K562 (cell line): ENCODE measurements at regions not wholly inside any gene's neighbourhood (a gene's known extent, or its start where the extent isn't known, plus 50 kb on each side); places are given as distances from the start of the nearest gene placed in this dataset.

Experiments used
- ATAC-seq: fragments of 200-7000 bp; cut with Tn5 transposase; 3 replicates; pipeline ENCODE4 v1.9.1; 2020; ENCODE audit warnings: moderate library complexity
- BruUV-seq: library from RNA; stranded (reverse); fragments of 400-500 nt; replicated peaks from 2 replicates; lab custom pipeline; 2021; lab: Mats Ljungman, UMichigan
- CTCF ChIA-PET: fragments of 300-600 bp; formaldehyde crosslinking; extraction: SDS; loops from one replicate; lab custom pipeline; 2021; ENCODE audit warnings: low intra/inter-chr PET ratio; lab: Yijun Ruan, JAX
- POLR2A ChIA-PET: fragments of 300-600, 350-650 bp; sonication (Branson Sonifier 250); formaldehyde crosslinking; extraction: SDS; loops from one replicate; lab custom pipeline; 2021; ENCODE audit warnings: antibody characterized with exemption, inconsistent platforms; lab: Yijun Ruan, JAX
- DNase-seq, 4 experiments: peaks; one replicate each; pipeline versions ENCODE4 v3.0.0 to v3.0.0-alpha.2; 2011 to 2018; ENCODE audit warnings: low spot score in 3 of 4, mixed read lengths in 3 of 4; ENCODE audit errors: extremely low read depth in 1 of 4
- FAIRE-seq: peaks from 2 replicates; lab custom pipeline; 2011; peaks lifted over from hg19 to GRCh38; lab: Jason Lieb, UNC
- H2AFZ ChIP-seq: 2 replicates; pipeline ENCODE4 v1.6.0; 2011; ENCODE audit warnings: low read depth, low read length, control low read depth, inconsistent platforms
- H3K27ac ChIP-seq: fragments of 200-600 bp; 3 replicates; pipeline ENCODE4 v1.8.0; 2011; ENCODE audit warnings: low read depth, mild to moderate bottlenecking, control low read depth, inconsistent platforms, low read length, moderate library complexity, mixed read lengths; ENCODE audit errors: extremely low read depth
- H3K27me3 ChIP-seq, 2 experiments: fragments of 300-600 bp in 1 of 2; 2 replicates in 1 of 2; 3 replicates in 1 of 2; pipeline versions ENCODE4 v1.6.0 to v1.8.0; 2011; ENCODE audit warnings: inconsistent platforms in 2 of 2, low read length in 2 of 2, mild to moderate bottlenecking in 1 of 2, mixed read lengths in 1 of 2, moderate library complexity in 1 of 2; ENCODE audit not compliant: control insufficient read depth in 2 of 2, insufficient read depth in 2 of 2
- H3K36me3 ChIP-seq: fragments of 300-600 bp; 3 replicates; pipeline ENCODE4 v1.8.0; 2011; ENCODE audit warnings: mild to moderate bottlenecking, low read length, inconsistent platforms; ENCODE audit not compliant: control insufficient read depth, insufficient read depth
- H3K4me1 ChIP-seq, 2 experiments: fragments of 200-600 bp in 1 of 2; replicated peaks in 1 of 2; 2 replicates in 1 of 2; 3 replicates in 1 of 2; pipeline versions ENCODE4 v1.5.1 to v1.8.0; 2011; ENCODE audit warnings: inconsistent platforms in 2 of 2, low read length in 2 of 2, mild to moderate bottlenecking in 1 of 2, mixed read lengths in 1 of 2, moderate library complexity in 1 of 2; ENCODE audit not compliant: control insufficient read depth in 2 of 2, insufficient read depth in 2 of 2
- H3K4me2 ChIP-seq: 2 replicates; pipeline ENCODE4 v1.6.1; 2011; ENCODE audit warnings: low read length, control low read depth, inconsistent platforms, mixed read lengths; ENCODE audit not compliant: insufficient read depth
- H3K4me3 ChIP-seq: fragments of 200-600 bp; sonication (generic), shearing (Covaris generic); 2 replicates; pipeline ENCODE4 v1.5.1; 2016; ENCODE audit warnings: control low read depth, inconsistent platforms
- H3K79me2 ChIP-seq: fragments of 200-600 bp; 3 replicates; pipeline ENCODE4 v1.8.0; 2011; ENCODE audit warnings: low read length, inconsistent platforms; ENCODE audit not compliant: control insufficient read depth, insufficient read depth
- H3K9ac ChIP-seq, 2 experiments: 2 replicates each; pipeline versions ENCODE4 v1.6.0 to v1.6.1; 2011; ENCODE audit warnings: low read depth in 2 of 2, low read length in 2 of 2, control low read depth in 1 of 2, inconsistent platforms in 1 of 2, mild to moderate bottlenecking in 1 of 2, mixed read lengths in 1 of 2; ENCODE audit not compliant: insufficient read depth in 1 of 2
- H3K9me1 ChIP-seq: one replicate; pipeline ENCODE4 v1.6.0; 2011; ENCODE audit warnings: inconsistent platforms, mild to moderate bottlenecking, low read length, moderate library complexity; ENCODE audit not compliant: control insufficient read depth, insufficient read depth
- H3K9me3 ChIP-seq: replicated peaks from 2 replicates; pipeline ENCODE4 v1.5.1; 2011; ENCODE audit warnings: low read depth, low read length, inconsistent platforms; ENCODE audit not compliant: control insufficient read depth, insufficient read depth
- H4K20me1 ChIP-seq: replicated peaks from 2 replicates; pipeline ENCODE4 v1.6.1; 2011; ENCODE audit warnings: low read length, inconsistent platforms, mixed read lengths; ENCODE audit not compliant: control insufficient read depth, insufficient read depth
- ARID3A ChIP-seq: IDR thresholded peaks from 2 replicates; pipeline ENCODE4 v1.6.1; 2012; ENCODE audit warnings: low read depth, low read length, improper control_type of control experiment, borderline replicate concordance
- HDAC2 ChIP-seq: fragments of 450-650 bp; IDR thresholded peaks from 2 replicates; pipeline ENCODE4 v1.6.1; 2016; ENCODE audit warnings: mild to moderate bottlenecking
- MTA3 ChIP-seq: fragments of 450-650 bp; formaldehyde crosslinking; IDR thresholded peaks from 2 replicates; pipeline ENCODE4 v1.6.1; 2017; ENCODE audit warnings: mild to moderate bottlenecking, borderline replicate concordance
- RNF2 ChIP-seq: sonication (generic); IDR thresholded peaks from 2 replicates; pipeline ENCODE4 v1.6.1; 2016
- SP1 ChIP-seq: sonication (generic); formaldehyde crosslinking; IDR thresholded peaks from 2 replicates; pipeline ENCODE4 v1.8.1; 2022; ENCODE audit warnings: mild to moderate bottlenecking, missing genetic modification reagents
- ZBTB2 ChIP-seq: fragments of 450-650 bp; IDR thresholded peaks from 2 replicates; pipeline ENCODE4 v1.6.1; 2016; ENCODE audit warnings: antibody characterized with exemption
- ZBTB49 ChIP-seq: sonication (generic); formaldehyde crosslinking; IDR thresholded peaks from 2 replicates; pipeline ENCODE4 v1.8.0; 2022; ENCODE audit warnings: missing genetic modification reagents, mild to moderate bottlenecking, borderline replicate concordance
- ZNF57 ChIP-seq: fragments of 450-650 bp; formaldehyde crosslinking; IDR thresholded peaks from 2 replicates; pipeline ENCODE4 v1.4.0; 2020; ENCODE audit warnings: mild to moderate bottlenecking, moderate library complexity
- ZNF589 ChIP-seq: fragments of 200-800 bp; sonication (Bioruptor generic); IDR thresholded peaks from 2 replicates; pipeline ENCODE4 v1.6.1; 2016; ENCODE audit warnings: low read depth, missing genetic modification characterization, missing compliant biosample characterization
- WGBS: fragments of 100-300 bp; shearing (Covaris generic); methylation state at CpG from one replicate; pipeline ENCODE4 v1.1.6; 2016; ENCODE audit warnings: low coverage, mixed read lengths; ENCODE audit not compliant: insufficient coverage; ENCODE audit errors: missing lambda C conversion rate; 5-methylcytosine and 5-hydroxymethylcytosine counted together
- in situ Hi-C: fragments of 300-500 bp; cut with MboI; formaldehyde crosslinking; loops from 4 replicates; pipeline ENCODE4 v1.15.0; 2018; ENCODE audit warnings: inconsistent platforms, mixed read lengths
- intact Hi-C: fragments of 100-400 bp; cut with micrococcal nuclease; formaldehyde crosslinking; loops from 2 replicates; pipeline ENCODE4 v1.14.2; 2022

GRCh38 chr12:84585776-84586395 lies 326.7 kb downstream of the SLC6A15 start:
- no peaks in the 10 kb centered on the region for H3K27me3 ChIP-seq
- no peaks in the 10 kb centered on the region for H3K4me1 ChIP-seq
- H3K27ac ChIP-seq, result no peak overlapping the region
- in situ Hi-C loops, result no loop called here
- 0% methylated on average over 5 of the region's 5 CpGs for WGBS
- H3K9me1 ChIP-seq, result no peaks in the 10 kb centered on the region
- no peak for DNase-seq
- no peak overlapping the region for H3K4me2 ChIP-seq
- FAIRE-seq, result no peak
- ChIA-PET CTCF (no interaction called here), POLR2A (no interaction called here)
- H4K20me1 ChIP-seq, result no peaks in the 10 kb centered on the region
- H3K9me3 ChIP-seq, result no peaks in the 10 kb centered on the region
- H3K9ac ChIP-seq, result no peak overlapping the region
- intact Hi-C loops, result no loop called here
- H3K36me3 ChIP-seq, result no peaks in the 10 kb centered on the region
- TF ChIP-seq ZBTB2, result no peak
- no peak for TF ChIP-seq ZNF589 (CRISPR knock-in tag)
- no peak for TF ChIP-seq HDAC2
- no peak for TF ChIP-seq SP1 (CRISPR knock-in tag)
- H3K4me3 ChIP-seq, result no peak overlapping the region
- H2AFZ ChIP-seq, result no peak overlapping the region
- no peak for ATAC-seq
- H3K79me2 ChIP-seq, result no peaks in the 10 kb centered on the region
- no TSS peak for BruUV-seq

GRCh38 chr12:84572196-84572595 lies 340.4 kb downstream of the SLC6A15 start:
- WGBS, result 0% methylated on average over 3 of the region's 3 CpGs
- Histone ChIP-seq H3K27me3 (no peaks in the 10 kb centered on the region), H4K20me1 (no peaks in the 10 kb centered on the region), H3K4me1 (no peaks in the 10 kb centered on the region), H3K4me2 (no peak overlapping the region), H3K9ac (no peak overlapping the region), H2AFZ (no peak overlapping the region), H3K4me3 (no peak overlapping the region), H3K9me1 (no peaks in the 10 kb centered on the region), H3K36me3 (no peaks in the 10 kb centered on the region), H3K27ac (no peak overlapping the region), H3K79me2 (no peaks in the 10 kb centered on the region), H3K9me3 (no peaks in the 10 kb centered on the region)
- ATAC-seq (no peak), FAIRE-seq (no peak), DNase-seq (no peak)
- POLR2A ChIA-PET, result no interaction called here
- in situ Hi-C loops, result no loop called here
- intact Hi-C loops, result no loop called here
- CTCF ChIA-PET, result no interaction called here
- BruUV-seq, result no TSS peak
- no peak for TF ChIP-seq RNF2
- no peak for TF ChIP-seq ZNF57 (CRISPR knock-in tag)
- no peak for TF ChIP-seq ARID3A
- TF ChIP-seq ZBTB49 (CRISPR knock-in tag), result no peak
- TF ChIP-seq MTA3, result no peak
- no peak for TF ChIP-seq ZBTB2
